Loucy (cell line): ENCODE measurements at regions not wholly inside any gene's neighbourhood (a gene's known extent, or its start where the extent isn't known, plus 50 kb on each side); places are given as distances from the start of the nearest gene placed in this dataset.

Experiments
- H2AFZ ChIP-seq: fragments of 200-600 bp; sonication (generic); 2 replicates; pipeline ENCODE4 v1.6.0; 2016; ENCODE audit warnings: antibody characterized with exemption, mild to moderate bottlenecking, low read length, moderate library complexity
- H3F3A ChIP-seq: fragments of 200-600 bp; 2 replicates; pipeline ENCODE4 v1.6.0; 2016; ENCODE audit warnings: antibody characterized with exemption, low read depth, mild to moderate bottlenecking
- H3K27me3 ChIP-seq: fragments of 200-600 bp; sonication (generic); 2 replicates; pipeline ENCODE4 v1.6.1; 2014; ENCODE audit warnings: low read length, mild to moderate bottlenecking; ENCODE audit not compliant: insufficient read depth, poor library complexity, severe bottlenecking
- H3K36me3 ChIP-seq: fragments of 200-600 bp; sonication (generic); 2 replicates; pipeline ENCODE4 v1.6.1; 2016; ENCODE audit warnings: low read length; ENCODE audit not compliant: insufficient read depth
- H3K4me1 ChIP-seq: fragments of 200-600 bp; sonication (generic); 2 replicates; pipeline ENCODE4 v1.5.1; 2014; ENCODE audit warnings: low read length, mild to moderate bottlenecking; ENCODE audit not compliant: insufficient read depth, poor library complexity, severe bottlenecking
- H3K4me2 ChIP-seq: fragments of 200-600 bp; sonication (generic); 2 replicates; pipeline ENCODE4 v1.6.0; 2014; ENCODE audit warnings: antibody characterized with exemption, low read length, low read depth, mild to moderate bottlenecking; ENCODE audit not compliant: poor library complexity, severe bottlenecking
- H3K4me3 ChIP-seq: fragments of 200-600 bp; sonication (generic); 2 replicates; pipeline ENCODE4 v1.5.1; 2014; ENCODE audit warnings: low read length, mild to moderate bottlenecking, mixed read lengths; ENCODE audit not compliant: poor library complexity, severe bottlenecking
- H3K79me2 ChIP-seq: fragments of 200-600 bp; sonication (generic); 2 replicates; pipeline ENCODE4 v1.6.1; 2014; ENCODE audit warnings: low read length; ENCODE audit not compliant: insufficient read depth
- H3K9ac ChIP-seq: fragments of 200-600 bp; sonication (generic); 2 replicates; pipeline ENCODE4 v1.6.0; 2014; ENCODE audit warnings: mild to moderate bottlenecking, low read depth, low read length, moderate library complexity; ENCODE audit not compliant: poor library complexity, severe bottlenecking
- H3K9me2 ChIP-seq: fragments of 200-600 bp; sonication (generic); replicated peaks from 2 replicates; pipeline ENCODE4 v1.6.1; 2016; ENCODE audit warnings: low read depth, low read length, mixed read lengths
- H3K9me3 ChIP-seq: fragments of 200-600 bp; sonication (generic); 2 replicates; pipeline ENCODE4 v1.6.1; 2014; ENCODE audit warnings: mild to moderate bottlenecking, antibody characterized with exemption, low read length, low read depth; ENCODE audit not compliant: insufficient read depth
- H4K20me1 ChIP-seq: fragments of 200-600 bp; sonication (generic); 2 replicates; pipeline ENCODE4 v1.6.0; 2014; ENCODE audit warnings: antibody characterized with exemption, low read length, mild to moderate bottlenecking; ENCODE audit not compliant: insufficient read depth, poor library complexity, severe bottlenecking
- CTCF ChIP-seq: fragments of 200-600 bp; sonication (generic); conservative IDR thresholded peaks from 2 replicates; pipeline ENCODE4 v1.5.1; 2014; ENCODE audit warnings: mild to moderate bottlenecking, antibody characterized with exemption, low read length
- EZH2phosphoT487 ChIP-seq: fragments of 200-600 bp; IDR thresholded peaks from 2 replicates; pipeline ENCODE4 v1.6.1; 2018; ENCODE audit warnings: antibody characterized with exemption, mild to moderate bottlenecking, moderate library complexity, borderline replicate concordance

- Histone ChIP-seq H3K9me2 (no peaks in the 10 kb centered on the region), H3K9me3 (no peaks in the 10 kb centered on the region), H2AFZ (peak overlapping the region; percentile 63; the same call in 1 of the 2 replicates), H3K79me2 (no peaks in the 10 kb centered on the region), H3K9ac (no peak overlapping the region), H4K20me1 (no peaks in the 10 kb centered on the region), H3K4me2 (no peak overlapping the region), H3F3A (no peaks in the 10 kb centered on the region), H3K27me3 (no peaks in the 10 kb centered on the region), H3K4me1 (no peaks in the 10 kb centered on the region), H3K4me3 (no peak overlapping the region), H3K36me3 (no peaks in the 10 kb centered on the region)
- TF ChIP-seq CTCF, result no peak
- TF ChIP-seq EZH2phosphoT487, result no peak
Observed at GRCh38 chr4:64784125-64784524, 374.9 kb upstream of the TECRL start.

- Histone ChIP-seq H3K9me2 (no peaks in the 10 kb centered on the region), H3K4me3 (no peak overlapping the region), H4K20me1 (no peaks in the 10 kb centered on the region), H2AFZ (peak overlapping the region; percentile 64; the same call in 1 of the 2 replicates), H3K27me3 (no peaks in the 10 kb centered on the region), H3F3A (no peaks in the 10 kb centered on the region), H3K4me1 (peaks cover 4% of the 10 kb centered on the region), H3K9ac (no peak overlapping the region), H3K79me2 (no peaks in the 10 kb centered on the region), H3K36me3 (no peaks in the 10 kb centered on the region), H3K4me2 (no peak overlapping the region), H3K9me3 (no peaks in the 10 kb centered on the region)
- TF ChIP-seq EZH2phosphoT487, result no peak
- TF ChIP-seq CTCF, result peak; percentile 87
Observed at GRCh38 chr4:64781737-64782326, 372.6 kb upstream of the TECRL start.

- Histone ChIP-seq H3K9ac (no peak overlapping the region), H3K27me3 (no peaks in the 10 kb centered on the region), H3K9me3 (no peaks in the 10 kb centered on the region), H2AFZ (no peak overlapping the region), H3K79me2 (no peaks in the 10 kb centered on the region), H3K4me1 (peaks cover 12% of the 10 kb centered on the region), H3K9me2 (no peaks in the 10 kb centered on the region), H3K36me3 (no peaks in the 10 kb centered on the region), H3F3A (no peaks in the 10 kb centered on the region), H3K4me3 (no peak overlapping the region), H4K20me1 (no peaks in the 10 kb centered on the region), H3K4me2 (no peak overlapping the region)
- TF ChIP-seq EZH2phosphoT487, result no peak
- TF ChIP-seq CTCF, result no peak
Observed at GRCh38 chr4:64780664-64781063, 371.4 kb upstream of the TECRL start.
